Muscle layer of duodenum (tissue), 2 donors: ENCODE measurements at regions not wholly inside any gene's neighbourhood (a gene's known extent, or its start where the extent isn't known, plus 50 kb on each side); places are given as distances from the start of the nearest gene placed in this dataset.

ENCODE experiments used
- H3K27ac ChIP-seq: one replicate; pipeline ENCODE4 v1.7.0; 2013; ENCODE audit warnings: mild to moderate bottlenecking, low read length
- H3K27me3 ChIP-seq: one replicate; pipeline ENCODE4 v1.7.0; 2013; ENCODE audit warnings: low read depth, mild to moderate bottlenecking, control low read depth, low read length
- H3K36me3 ChIP-seq, 2 donors: one replicate each; pipeline ENCODE4 v1.7.0; 2013; ENCODE audit warnings: low read length in 2 of 2, control low read depth in 1 of 2, mild to moderate bottlenecking in 1 of 2; ENCODE audit not compliant: insufficient read depth in 2 of 2, control insufficient read depth in 1 of 2
- H3K4me1 ChIP-seq, 2 donors: one replicate each; pipeline ENCODE4 v1.7.0; 2013; ENCODE audit warnings: low read length in 2 of 2, mild to moderate bottlenecking in 2 of 2, control low read depth in 1 of 2, moderate library complexity in 1 of 2; ENCODE audit not compliant: insufficient read depth in 2 of 2, control insufficient read depth in 1 of 2
- H3K4me3 ChIP-seq, 2 donors: one replicate each; pipeline ENCODE4 v1.7.0; 2013; ENCODE audit warnings: low read length in 2 of 2, low read depth in 1 of 2, mild to moderate bottlenecking in 1 of 2
- H3K9me3 ChIP-seq, 2 donors: one replicate each; pipeline ENCODE4 v1.7.0; 2013; ENCODE audit warnings: low read length in 2 of 2, control low read depth in 1 of 2, mild to moderate bottlenecking in 1 of 2; ENCODE audit not compliant: control insufficient read depth in 1 of 2
- donor health status: healthy.

DNA sequence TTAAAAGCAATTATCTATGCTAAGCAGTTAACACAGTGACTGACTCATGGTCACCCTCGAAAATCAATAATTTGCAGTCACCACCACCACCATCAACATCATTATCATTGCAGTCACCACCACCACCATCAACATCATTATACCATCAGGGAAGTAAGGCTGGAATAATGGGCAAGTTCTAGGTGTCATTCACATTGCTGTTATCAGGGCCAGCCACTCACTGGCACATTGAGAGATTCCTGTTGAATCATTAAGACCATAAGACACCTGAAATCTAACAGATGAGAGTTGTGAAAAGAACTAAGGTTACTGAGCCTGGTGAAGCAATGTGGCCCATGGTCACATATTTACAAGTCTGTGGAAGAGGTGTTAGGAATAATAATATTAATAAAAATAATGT lies 247.7 kb upstream of the BOD1L1 start:
- Histone ChIP-seq H3K27me3 (no peaks in the 10 kb centered on the region), H3K27ac (no peak overlapping the region), H3K4me1 (no peaks in the 10 kb centered on the region), H3K4me3 (no peak overlapping the region), H3K9me3 (no peaks in the 10 kb centered on the region), H3K36me3 (no peaks in the 10 kb centered on the region)

DNA sequence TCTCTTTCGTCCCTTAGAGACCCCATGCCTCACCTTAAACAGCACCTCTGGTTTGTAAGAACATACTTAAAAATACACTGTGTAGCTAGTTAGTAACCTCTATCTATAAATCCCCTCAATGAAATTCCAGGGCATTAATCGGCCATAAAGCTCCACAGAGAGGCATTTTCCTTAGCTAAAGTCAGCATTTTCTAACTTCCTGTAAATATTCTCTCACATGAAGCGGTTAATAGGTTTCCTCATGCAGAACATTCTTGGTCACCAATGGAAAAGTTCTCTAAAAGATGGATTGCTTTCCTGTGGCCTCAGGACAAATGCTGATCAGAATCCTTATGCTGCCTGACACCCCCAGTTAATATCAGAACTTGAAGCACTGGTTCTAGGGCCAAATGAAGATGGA lies 248.6 kb upstream of the BOD1L1 start:
- H3K9me3 ChIP-seq, result no peaks in the 10 kb centered on the region
- no peak overlapping the region for H3K27ac ChIP-seq
- no peak overlapping the region for H3K4me3 ChIP-seq
- no peaks in the 10 kb centered on the region for H3K36me3 ChIP-seq
- H3K4me1 ChIP-seq, result no peaks in the 10 kb centered on the region
- no peaks in the 10 kb centered on the region for H3K27me3 ChIP-seq

DNA sequence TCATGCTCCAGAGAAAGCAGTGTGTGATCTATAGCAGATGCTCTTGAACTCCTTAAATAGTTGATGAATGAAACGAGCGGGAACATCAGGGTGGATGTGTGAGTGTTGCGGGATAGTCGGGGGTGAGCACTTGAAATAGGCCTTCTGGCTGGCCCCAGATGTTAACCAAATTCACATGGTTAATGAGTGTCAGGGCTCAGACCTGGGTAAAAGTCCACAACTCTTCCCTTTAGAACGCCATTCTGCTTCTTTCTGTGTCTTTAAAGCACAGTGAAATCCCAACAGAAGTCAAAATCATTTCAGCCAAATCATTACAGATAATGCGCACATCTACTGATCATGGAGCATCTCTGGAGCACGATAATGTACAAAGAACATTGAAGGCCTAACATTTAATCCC lies 249.4 kb upstream of the BOD1L1 start:
- no peak overlapping the region for H3K4me3 ChIP-seq
- H3K9me3 ChIP-seq, result no peaks in the 10 kb centered on the region
- H3K36me3 ChIP-seq, result no peaks in the 10 kb centered on the region
- no peaks in the 10 kb centered on the region for H3K4me1 ChIP-seq
- no peaks in the 10 kb centered on the region for H3K27me3 ChIP-seq
- H3K27ac ChIP-seq, result no peak overlapping the region

- no peaks in the 10 kb centered on the region for H3K9me3 ChIP-seq
- no peak overlapping the region for H3K4me3 ChIP-seq
- no peaks in the 10 kb centered on the region for H3K27me3 ChIP-seq
- no peaks in the 10 kb centered on the region for H3K4me1 ChIP-seq
- H3K27ac ChIP-seq, result no peak overlapping the region
- no peaks in the 10 kb centered on the region for H3K36me3 ChIP-seq
Measured at GRCh38 chr4:13877626-13878025, 250.1 kb upstream of the BOD1L1 start.

DNA sequence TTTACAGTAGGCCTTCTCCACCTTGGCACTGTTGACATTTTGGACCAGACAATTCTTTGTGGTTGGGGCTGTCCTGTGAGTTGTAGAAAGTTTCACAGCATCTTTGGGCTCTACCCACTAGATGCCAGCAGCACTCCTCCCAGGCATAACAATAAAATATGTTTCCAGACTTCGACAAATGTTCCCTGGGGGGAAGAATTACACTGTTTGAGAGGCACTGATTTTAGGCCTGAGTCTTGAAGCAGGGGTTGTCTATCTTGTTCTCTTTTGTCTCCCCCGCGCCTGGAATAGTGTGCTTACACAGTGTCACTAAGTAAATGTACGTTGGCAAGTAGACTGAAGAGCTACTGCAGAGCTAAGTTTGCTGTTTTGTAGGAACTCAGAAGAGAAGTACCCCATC lies 254.4 kb upstream of the BOD1L1 start:
- Histone ChIP-seq H3K4me3 (no peak overlapping the region), H3K4me1 (no peaks in the 10 kb centered on the region), H3K36me3 (no peaks in the 10 kb centered on the region), H3K27me3 (no peaks in the 10 kb centered on the region), H3K27ac (no peak overlapping the region), H3K9me3 (no peaks in the 10 kb centered on the region)

- Histone ChIP-seq H3K27me3 (no peaks in the 10 kb centered on the region), H3K27ac (no peak overlapping the region), H3K4me1 (no peaks in the 10 kb centered on the region), H3K9me3 (no peaks in the 10 kb centered on the region), H3K4me3 (no peak overlapping the region), H3K36me3 (no peaks in the 10 kb centered on the region)
Measured at GRCh38 chr4:13887010-13887409, 259.5 kb upstream of the BOD1L1 start.

DNA sequence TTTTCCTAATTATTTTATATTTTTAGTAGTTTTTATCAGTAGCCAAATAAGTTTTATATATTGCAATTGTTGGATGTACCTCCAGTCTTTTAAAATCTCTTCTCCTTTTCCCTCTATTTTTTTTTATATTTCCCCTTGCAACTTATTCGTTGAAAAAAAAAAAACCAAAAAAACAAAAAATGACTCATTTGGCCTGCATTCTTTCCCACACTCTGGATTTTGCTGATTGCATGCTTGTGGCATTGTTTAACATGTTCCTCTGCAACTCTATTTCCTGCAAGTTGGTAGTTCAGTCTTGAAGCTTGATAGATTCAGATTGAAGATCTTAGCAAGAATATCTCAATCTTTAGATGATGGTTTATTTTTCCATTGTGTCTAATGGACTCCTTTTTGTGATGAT lies 260.6 kb upstream of the BOD1L1 start:
- Histone ChIP-seq H3K27me3 (no peaks in the 10 kb centered on the region), H3K4me1 (no peaks in the 10 kb centered on the region), H3K9me3 (no peaks in the 10 kb centered on the region), H3K36me3 (no peaks in the 10 kb centered on the region), H3K4me3 (no peak overlapping the region), H3K27ac (no peak overlapping the region)

DNA sequence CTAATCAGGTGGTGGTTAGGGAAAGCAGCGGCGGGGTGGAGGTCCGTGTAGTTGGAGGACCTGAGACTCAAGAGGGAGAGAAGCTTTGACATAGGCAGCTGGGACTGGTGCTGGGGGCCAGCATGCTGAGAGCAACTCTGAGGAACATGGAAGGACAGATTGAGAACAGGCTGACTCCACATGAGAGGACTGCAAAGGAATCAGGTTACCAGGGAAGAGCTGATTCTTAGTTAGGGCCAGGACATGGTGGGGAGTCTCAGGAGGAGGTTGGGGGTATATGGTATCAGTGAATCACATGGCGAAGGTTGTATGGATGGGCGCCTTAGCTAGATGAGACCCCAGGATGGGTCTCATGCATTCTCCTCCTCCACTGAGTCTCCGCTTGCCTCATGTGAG lies 264.0 kb upstream of the BOD1L1 start:
- Histone ChIP-seq H3K9me3 (no peaks in the 10 kb centered on the region), H3K4me1 (no peaks in the 10 kb centered on the region), H3K36me3 (no peaks in the 10 kb centered on the region), H3K27ac (no peak overlapping the region), H3K4me3 (no peak overlapping the region), H3K27me3 (no peaks in the 10 kb centered on the region)

GRCh38 chr4:13892739-13893105 lies 265.2 kb upstream of the BOD1L1 start:
- no peak overlapping the region for H3K27ac ChIP-seq

GRCh38 chr4:13893211-13893610 lies 265.7 kb upstream of the BOD1L1 start:
- Histone ChIP-seq H3K9me3 (no peaks in the 10 kb centered on the region), H3K27me3 (no peaks in the 10 kb centered on the region), H3K27ac (no peak overlapping the region), H3K4me1 (no peaks in the 10 kb centered on the region), H3K36me3 (no peaks in the 10 kb centered on the region), H3K4me3 (no peak overlapping the region)

More at GRCh38 chr4:13892739-13893105, 265.2 kb upstream of the BOD1L1 start:
- H3K36me3 ChIP-seq, result no peaks in the 10 kb centered on the region
- H3K27me3 ChIP-seq, result no peaks in the 10 kb centered on the region
- no peaks in the 10 kb centered on the region for H3K9me3 ChIP-seq
- H3K4me3 ChIP-seq, result no peak overlapping the region
- H3K4me1 ChIP-seq, result no peaks in the 10 kb centered on the region

DNA sequence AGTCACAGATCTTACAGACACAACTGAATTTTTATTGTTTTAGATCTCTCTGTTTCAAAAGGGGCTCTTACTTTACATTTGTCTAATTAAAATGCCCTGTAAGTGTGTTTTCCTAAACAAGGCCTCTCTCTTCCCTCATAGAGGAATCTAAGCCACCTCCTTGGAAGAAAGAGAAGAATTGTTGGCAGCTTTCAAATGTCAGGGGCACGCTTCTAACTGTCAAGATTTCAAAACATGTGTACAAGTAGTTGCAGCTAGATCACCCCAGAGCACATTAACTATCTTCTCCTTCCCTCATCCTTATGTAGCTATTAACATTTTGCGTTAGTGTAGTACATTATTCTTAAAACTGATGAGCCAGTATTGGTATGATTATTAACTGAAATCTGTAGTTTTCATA lies 266.5 kb upstream of the BOD1L1 start:
- no peaks in the 10 kb centered on the region for H3K36me3 ChIP-seq
- no peaks in the 10 kb centered on the region for H3K27me3 ChIP-seq
- no peak overlapping the region for H3K27ac ChIP-seq
- H3K9me3 ChIP-seq, result no peaks in the 10 kb centered on the region
- H3K4me1 ChIP-seq, result no peaks in the 10 kb centered on the region
- H3K4me3 ChIP-seq, result no peak overlapping the region

GRCh38 chr4:13900780-13901179 lies 273.3 kb upstream of the BOD1L1 start:
- no peaks in the 10 kb centered on the region for H3K36me3 ChIP-seq
- no peaks in the 10 kb centered on the region for H3K9me3 ChIP-seq
- no peak overlapping the region for H3K4me3 ChIP-seq
- no peaks in the 10 kb centered on the region for H3K4me1 ChIP-seq
- no peaks in the 10 kb centered on the region for H3K27me3 ChIP-seq
- H3K27ac ChIP-seq, result no peak overlapping the region
